ENCODE measurements at regions not wholly inside any gene's neighbourhood (a gene's known extent, or its start where the extent isn't known, plus 50 kb on each side); places are given as distances from the start of the nearest gene placed in this dataset.
A peak's percentile ranks its signal among the peaks of the same experiment; 100 is the strongest.
"Not testable (repeated sequence)": the region's sequence is repeated elsewhere in the genome, so short reads cannot be mapped to it uniquely, and the experiment has no call there.

GRCh38 chr1:186775881-186776560, 52.7 kb upstream of the PLA2G4A start:
- DNase-seq (no peak), ATAC-seq (no peak)
- Mint-ChIP-seq H3K4me3 (no peak overlapping the region), H3K27ac (no peak overlapping the region), H3K27me3 (peaks cover 2% of the 10 kb centered on the region), H3K36me3 (no peaks in the 10 kb centered on the region), H3K4me1 (peaks cover 2% of the 10 kb centered on the region), H3K9me3 (ENCODE audit: low read depth) (peaks cover 2% of the 10 kb centered on the region)
- CTCF ChIA-PET = no interaction called here

- no peak overlapping the region for H3K27ac Mint-ChIP-seq
- no peaks in the 10 kb centered on the region for H3K36me3 Mint-ChIP-seq
Observed at GRCh38 chr1:186775036-186775435, 53.7 kb upstream of the PLA2G4A start.

GRCh38 chr1:186772228-186772627, 56.5 kb upstream of the PLA2G4A start:
- Mint-ChIP-seq H3K27ac (no peak overlapping the region), H3K9me3 (ENCODE audit: low read depth) (peaks cover 2% of the 10 kb centered on the region), H3K36me3 (no peaks in the 10 kb centered on the region), H3K27me3 (peaks cover 2% of the 10 kb centered on the region), H3K4me3 (no peak overlapping the region), H3K4me1 (peaks cover 2% of the 10 kb centered on the region)
- no peak for ATAC-seq
- CTCF ChIA-PET = no interaction called here
- DNase-seq = no peak

More at GRCh38 chr1:186775036-186775435, 53.7 kb upstream of the PLA2G4A start:
- ATAC-seq (no peak), DNase-seq (no peak)
- H3K27me3 Mint-ChIP-seq = peaks cover 2% of the 10 kb centered on the region
- peaks cover 2% of the 10 kb centered on the region for H3K4me1 Mint-ChIP-seq
- peaks cover 2% of the 10 kb centered on the region for H3K9me3 Mint-ChIP-seq (ENCODE audit: low read depth)
- CTCF ChIA-PET = no interaction called here
- H3K4me3 Mint-ChIP-seq = no peak overlapping the region

GRCh38 chr1:186770421-186770820, 58.3 kb upstream of the PLA2G4A start:
- H3K36me3 Mint-ChIP-seq = no peaks in the 10 kb centered on the region
- DNase-seq (no peak), ATAC-seq (no peak)
- CTCF ChIA-PET = no interaction called here
- peaks cover 2% of the 10 kb centered on the region for H3K27me3 Mint-ChIP-seq
- no peak overlapping the region for H3K4me3 Mint-ChIP-seq
- H3K27ac Mint-ChIP-seq = no peak overlapping the region
- peaks cover 2% of the 10 kb centered on the region for H3K9me3 Mint-ChIP-seq (ENCODE audit: low read depth)
- no peaks in the 10 kb centered on the region for H3K4me1 Mint-ChIP-seq

- Mint-ChIP-seq H3K4me1 (no peaks in the 10 kb centered on the region), H3K27me3 (peaks cover 2% of the 10 kb centered on the region), H3K4me3 (no peak overlapping the region), H3K36me3 (no peaks in the 10 kb centered on the region), H3K27ac (no peak overlapping the region), H3K9me3 (ENCODE audit: low read depth) (no peaks in the 10 kb centered on the region)
- CTCF ChIA-PET = interaction anchor here (0.8 kb wide), 1 partner anchor 12 kb away, joined by 3 read pairs; no protein-coding TSS in a partner anchor
- DNase-seq = no peak
- no peak for ATAC-seq
Observed at GRCh38 chr1:186768906-186769305, 59.8 kb upstream of the PLA2G4A start.

GRCh38 chr1:186765446-186765845, 63.3 kb upstream of the PLA2G4A start:
- H3K27ac Mint-ChIP-seq = no peak overlapping the region
- no peak overlapping the region for H3K4me3 Mint-ChIP-seq
- H3K27me3 Mint-ChIP-seq = no peaks in the 10 kb centered on the region
- H3K9me3 Mint-ChIP-seq (ENCODE audit: low read depth) = no peaks in the 10 kb centered on the region
- ATAC-seq = no peak
- no peak for DNase-seq
- CTCF ChIA-PET = no interaction called here
- peaks cover 6% of the 10 kb centered on the region for H3K4me1 Mint-ChIP-seq
- H3K36me3 Mint-ChIP-seq = no peaks in the 10 kb centered on the region

GRCh38 chr1:186763107-186763506, 65.6 kb upstream of the PLA2G4A start:
- CTCF ChIA-PET = interaction anchor here (0.8 kb wide), 1 partner anchor 25 kb away, joined by 3 read pairs; no protein-coding TSS in a partner anchor
- Mint-ChIP-seq H3K4me3 (no peak overlapping the region), H3K27ac (no peak overlapping the region), H3K27me3 (no peaks in the 10 kb centered on the region), H3K9me3 (ENCODE audit: low read depth) (no peaks in the 10 kb centered on the region), H3K36me3 (no peaks in the 10 kb centered on the region), H3K4me1 (peaks cover 6% of the 10 kb centered on the region)
- DNase-seq (no peak), ATAC-seq (peak; percentile 63)

- DNase-seq = no peak
- Mint-ChIP-seq H3K4me3 (no peak overlapping the region), H3K36me3 (no peaks in the 10 kb centered on the region), H3K27ac (no peak overlapping the region), H3K4me1 (peaks cover 6% of the 10 kb centered on the region), H3K27me3 (no peaks in the 10 kb centered on the region), H3K9me3 (ENCODE audit: low read depth) (no peaks in the 10 kb centered on the region)
- CTCF ChIA-PET = interaction anchor here (0.8 kb wide), 1 partner anchor 24 kb away, joined by 3 read pairs; no protein-coding TSS in a partner anchor
- no peak for ATAC-seq
Observed at GRCh38 chr1:186762653-186763052, 66.1 kb upstream of the PLA2G4A start.

GRCh38 chr1:186761358-186761757, 67.4 kb upstream of the PLA2G4A start:
- DNase-seq = no peak
- Mint-ChIP-seq H3K27me3 (no peaks in the 10 kb centered on the region), H3K4me1 (peaks cover 6% of the 10 kb centered on the region), H3K27ac (no peak overlapping the region), H3K36me3 (no peaks in the 10 kb centered on the region), H3K9me3 (ENCODE audit: low read depth) (no peaks in the 10 kb centered on the region), H3K4me3 (no peak overlapping the region)
- no peak for ATAC-seq
- CTCF ChIA-PET = interaction anchor here (1.7 kb wide), 1 partner anchor 156 kb away, joined by 5 read pairs; no protein-coding TSS in a partner anchor

GRCh38 chr1:186760446-186760845, 68.3 kb upstream of the PLA2G4A start:
- no peak for ATAC-seq
- CTCF ChIA-PET = interaction anchor here (1.7 kb wide), 1 partner anchor 155 kb away, joined by 5 read pairs; no protein-coding TSS in a partner anchor
- Mint-ChIP-seq H3K4me3 (no peak overlapping the region), H3K4me1 (peaks cover 6% of the 10 kb centered on the region), H3K36me3 (no peaks in the 10 kb centered on the region), H3K9me3 (ENCODE audit: low read depth) (no peaks in the 10 kb centered on the region), H3K27me3 (no peaks in the 10 kb centered on the region), H3K27ac (no peak overlapping the region)
- no peak for DNase-seq

- CTCF ChIA-PET = interaction anchor here (0.7 kb wide), 1 partner anchor 20 kb away, joined by 4 read pairs; no protein-coding TSS in a partner anchor
- H3K4me1 Mint-ChIP-seq; DNase-seq; H3K9me3 Mint-ChIP-seq (ENCODE audit: low read depth); ATAC-seq; H3K27ac Mint-ChIP-seq; H3K27me3 Mint-ChIP-seq; H3K36me3 Mint-ChIP-seq; H3K4me3 Mint-ChIP-seq: not testable (repeated sequence)
Observed at GRCh38 chr1:186758896-186759606, 69.7 kb upstream of the PLA2G4A start.

- CTCF ChIA-PET = no interaction called here
- Mint-ChIP-seq H3K4me1 (no peaks in the 10 kb centered on the region), H3K36me3 (no peaks in the 10 kb centered on the region), H3K9me3 (ENCODE audit: low read depth) (no peaks in the 10 kb centered on the region), H3K4me3 (no peak overlapping the region), H3K27ac (no peak overlapping the region), H3K27me3 (no peaks in the 10 kb centered on the region)
- no peak for ATAC-seq
- no peak for DNase-seq
Observed at GRCh38 chr1:186757851-186758250, 70.9 kb upstream of the PLA2G4A start.

- Mint-ChIP-seq H3K4me3 (no peak overlapping the region), H3K4me1 (no peaks in the 10 kb centered on the region), H3K9me3 (ENCODE audit: low read depth) (no peaks in the 10 kb centered on the region), H3K36me3 (no peaks in the 10 kb centered on the region), H3K27ac (no peak overlapping the region), H3K27me3 (no peaks in the 10 kb centered on the region)
- ATAC-seq (no peak), DNase-seq (no peak)
- CTCF ChIA-PET = no interaction called here
Observed at GRCh38 chr1:186754542-186755145, 74.1 kb upstream of the PLA2G4A start.

- Mint-ChIP-seq H3K9me3 (ENCODE audit: low read depth) (peaks cover 2% of the 10 kb centered on the region), H3K4me3 (no peak overlapping the region), H3K27me3 (no peaks in the 10 kb centered on the region), H3K4me1 (no peaks in the 10 kb centered on the region), H3K36me3 (no peaks in the 10 kb centered on the region), H3K27ac (no peak overlapping the region)
- ATAC-seq (no peak), DNase-seq (no peak)
- CTCF ChIA-PET = no interaction called here
Observed at GRCh38 chr1:186753241-186753640, 73.0 kb upstream of the PTGS2 start.

Data from activated CD8-positive, alpha-beta memory T cell treated with anti-CD3 and anti-CD28 coated beads, Interleukin-2, amount 10 ng/mL, durations not matched to agents 7 days and 5 days (primary cell).